Large intestine (tissue), 3 donors: ENCODE measurements at regions not wholly inside any gene's neighbourhood (a gene's known extent, or its start where the extent isn't known, plus 50 kb on each side); places are given as distances from the start of the nearest gene placed in this dataset.

Experiments used
- DNase-seq, 2 donors: peaks; one replicate each; pipeline versions ENCODE4 v3.0.0 to v3.0.0-alpha.2; 2013
- H3K27ac ChIP-seq: one replicate; pipeline ENCODE4 v1.5.1; 2013; ENCODE audit warnings: low read length
- H3K27me3 ChIP-seq: 2 replicates; pipeline ENCODE4 v1.6.1; 2013; ENCODE audit warnings: low read length; ENCODE audit not compliant: control insufficient read depth, insufficient read depth
- H3K36me3 ChIP-seq: 2 replicates; pipeline ENCODE4 v1.6.1; 2013; ENCODE audit warnings: low read length; ENCODE audit not compliant: control insufficient read depth, insufficient read depth
- H3K4me1 ChIP-seq: one replicate; pipeline ENCODE4 v1.6.1; 2013; ENCODE audit warnings: low read length; ENCODE audit not compliant: control insufficient read depth, insufficient read depth
- H3K4me3 ChIP-seq: one replicate; pipeline ENCODE4 v1.5.1; 2013; ENCODE audit warnings: low read length
- H3K9me3 ChIP-seq: one replicate; pipeline ENCODE4 v1.6.1; 2013; ENCODE audit warnings: mild to moderate bottlenecking, low read depth, low read length, moderate library complexity; ENCODE audit not compliant: control insufficient read depth
- WGBS: methylation state at CpG from one replicate; pipeline ENCODE4 v1.1.5; 2013; ENCODE audit warnings: low lambda C conversion rate; ENCODE audit not compliant: insufficient coverage; 5-methylcytosine and 5-hydroxymethylcytosine counted together

DNA sequence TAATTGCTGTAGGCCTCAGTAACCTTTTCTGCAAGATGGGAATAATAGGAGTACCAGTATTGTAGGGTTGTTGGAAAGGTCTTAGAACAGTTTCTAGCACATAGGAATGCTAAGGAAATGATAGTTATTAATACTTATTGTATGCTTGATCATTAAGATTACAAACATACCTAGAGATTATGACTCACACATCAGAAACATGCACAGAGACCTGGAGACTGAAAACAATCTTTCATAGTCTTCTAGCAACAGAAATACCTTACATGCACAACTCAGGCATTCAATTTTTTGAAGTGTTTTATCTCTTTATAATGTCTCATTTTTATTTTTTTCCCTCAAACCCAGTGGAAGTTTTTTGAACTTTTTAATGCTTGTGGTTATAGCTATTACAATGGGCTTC, 104.4 kb upstream of the ZBTB20 start:
- Histone ChIP-seq H3K4me1 (no peaks in the 10 kb centered on the region), H3K4me3 (no peak overlapping the region), H3K9me3 (peaks cover 2% of the 10 kb centered on the region), H3K27ac (no peak overlapping the region), H3K36me3 (no peaks in the 10 kb centered on the region), H3K27me3 (no peaks in the 10 kb centered on the region)
- no peak for DNase-seq

DNA sequence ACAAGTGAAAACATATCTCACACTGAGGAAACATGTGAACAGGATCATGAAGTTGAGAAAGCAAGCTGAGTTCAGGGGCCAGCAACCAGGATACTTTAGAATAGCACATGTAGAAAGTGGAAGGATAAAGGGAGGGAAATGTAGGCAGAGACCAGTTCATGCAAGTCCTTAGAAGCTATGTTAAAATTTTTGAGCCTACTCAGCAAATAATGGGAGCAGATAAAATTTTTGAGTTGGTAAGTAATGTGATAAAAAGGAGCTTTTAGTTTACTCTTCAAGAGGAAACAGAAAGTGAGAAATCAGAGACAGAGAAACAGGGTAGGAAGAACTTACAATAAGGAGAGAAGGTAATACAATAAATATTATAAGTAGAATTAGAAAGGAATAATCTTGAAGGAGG, 105.6 kb upstream of the ZBTB20 start:
- no peaks in the 10 kb centered on the region for H3K27me3 ChIP-seq
- no peak for DNase-seq
- no peaks in the 10 kb centered on the region for H3K36me3 ChIP-seq
- no peaks in the 10 kb centered on the region for H3K4me1 ChIP-seq
- H3K27ac ChIP-seq = no peak overlapping the region
- H3K4me3 ChIP-seq = no peak overlapping the region
- peaks cover 2% of the 10 kb centered on the region for H3K9me3 ChIP-seq

DNA sequence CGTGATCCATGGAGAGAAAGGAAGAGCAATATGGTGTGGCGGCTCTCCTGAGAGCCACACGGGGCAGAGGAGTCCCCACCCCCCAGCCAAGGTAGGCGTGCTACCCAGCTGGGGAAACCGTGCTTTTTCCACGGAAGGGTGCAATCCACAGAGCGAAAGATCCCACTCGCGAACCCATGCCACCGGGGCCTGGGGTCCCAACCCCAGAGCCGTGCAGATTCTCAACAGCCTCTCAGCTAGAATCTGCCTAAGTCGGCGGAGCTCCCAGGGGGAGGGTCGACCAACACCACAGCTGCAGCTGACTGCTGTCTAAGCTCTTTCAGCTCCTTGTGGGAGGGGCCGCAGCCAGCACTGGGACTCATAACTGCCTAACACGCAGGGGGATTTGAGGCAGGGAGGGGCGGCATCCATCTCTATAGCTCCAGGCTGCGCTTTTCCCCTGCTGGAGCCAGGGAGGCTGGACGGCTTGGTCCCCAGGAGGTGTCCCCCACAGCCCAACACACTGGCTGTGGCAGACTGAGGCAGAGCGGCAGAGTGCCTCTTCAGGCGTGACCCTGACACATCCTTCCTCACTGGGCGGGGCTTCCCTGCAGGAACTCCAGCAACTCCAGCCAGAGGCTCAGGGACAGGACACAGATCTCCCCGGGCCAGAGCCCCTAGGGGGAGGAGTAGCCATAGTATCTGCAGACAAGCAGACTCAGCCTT, 107.6 kb upstream of the ZBTB20 start:
- Histone ChIP-seq H3K9me3 (peaks cover 2% of the 10 kb centered on the region), H3K27ac (no peak overlapping the region), H3K27me3 (no peaks in the 10 kb centered on the region), H3K36me3 (no peaks in the 10 kb centered on the region), H3K4me1 (no peaks in the 10 kb centered on the region), H3K4me3 (no peak overlapping the region)
- DNase-seq = no peak
- WGBS = no CpG with 5 or more reads among the region's 23 CpGs

DNA sequence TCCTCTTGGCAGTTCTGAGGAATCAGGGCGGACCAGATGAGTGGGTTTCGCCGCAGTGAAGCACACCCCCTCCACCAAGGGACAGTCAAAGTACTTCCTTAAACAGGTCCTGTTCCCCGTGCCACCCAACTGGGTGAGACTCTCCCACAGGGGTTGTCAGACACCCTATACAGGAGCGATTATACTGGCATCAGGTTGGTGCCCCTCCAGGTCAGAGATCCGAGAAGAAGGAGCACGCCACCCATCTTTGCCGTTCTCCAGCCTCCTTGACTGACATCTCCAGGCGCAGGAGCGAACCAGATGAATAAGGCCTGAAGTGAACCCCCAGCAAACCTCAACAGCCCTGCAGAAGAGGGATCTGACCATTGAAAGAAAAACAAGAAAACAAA, 108.1 kb upstream of the ZBTB20 start:
- DNase-seq = no peak
- no CpG with 5 or more reads among the region's 10 CpGs for WGBS

DNA sequence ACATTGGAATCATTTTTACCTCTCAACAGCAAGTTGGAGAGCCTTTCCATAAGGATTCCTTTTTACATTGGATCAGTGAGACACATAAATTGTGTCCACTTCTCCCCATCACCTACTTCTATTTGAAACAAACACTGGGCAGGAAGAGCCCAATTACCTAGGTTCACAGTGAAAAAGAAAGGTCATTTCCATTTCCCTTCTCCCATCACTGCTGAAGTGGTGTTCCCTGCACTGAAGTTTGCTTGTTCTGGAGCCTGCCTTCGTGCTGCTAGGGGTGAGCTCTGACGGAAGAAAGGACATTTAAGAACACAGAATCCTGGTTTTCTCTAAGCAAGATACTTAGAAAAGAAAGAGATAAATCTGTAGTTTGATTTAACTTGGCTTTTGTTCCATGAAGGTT, 123.8 kb upstream of the ZBTB20 start:
- Histone ChIP-seq H3K9me3 (no peaks in the 10 kb centered on the region), H3K27ac (no peak overlapping the region), H3K36me3 (no peaks in the 10 kb centered on the region), H3K4me3 (no peak overlapping the region), H3K4me1 (no peaks in the 10 kb centered on the region), H3K27me3 (no peaks in the 10 kb centered on the region)
- 33% methylated on average over 1 of the region's 2 CpGs for WGBS
- no peak for DNase-seq

More for the DNA sequence above, 108.1 kb upstream of the ZBTB20 start:
- no peaks in the 10 kb centered on the region for H3K27me3 ChIP-seq
- H3K4me3 ChIP-seq = no peak overlapping the region
- peaks cover 2% of the 10 kb centered on the region for H3K9me3 ChIP-seq
- H3K36me3 ChIP-seq = no peaks in the 10 kb centered on the region
- no peak overlapping the region for H3K27ac ChIP-seq
- H3K4me1 ChIP-seq = no peaks in the 10 kb centered on the region

DNA sequence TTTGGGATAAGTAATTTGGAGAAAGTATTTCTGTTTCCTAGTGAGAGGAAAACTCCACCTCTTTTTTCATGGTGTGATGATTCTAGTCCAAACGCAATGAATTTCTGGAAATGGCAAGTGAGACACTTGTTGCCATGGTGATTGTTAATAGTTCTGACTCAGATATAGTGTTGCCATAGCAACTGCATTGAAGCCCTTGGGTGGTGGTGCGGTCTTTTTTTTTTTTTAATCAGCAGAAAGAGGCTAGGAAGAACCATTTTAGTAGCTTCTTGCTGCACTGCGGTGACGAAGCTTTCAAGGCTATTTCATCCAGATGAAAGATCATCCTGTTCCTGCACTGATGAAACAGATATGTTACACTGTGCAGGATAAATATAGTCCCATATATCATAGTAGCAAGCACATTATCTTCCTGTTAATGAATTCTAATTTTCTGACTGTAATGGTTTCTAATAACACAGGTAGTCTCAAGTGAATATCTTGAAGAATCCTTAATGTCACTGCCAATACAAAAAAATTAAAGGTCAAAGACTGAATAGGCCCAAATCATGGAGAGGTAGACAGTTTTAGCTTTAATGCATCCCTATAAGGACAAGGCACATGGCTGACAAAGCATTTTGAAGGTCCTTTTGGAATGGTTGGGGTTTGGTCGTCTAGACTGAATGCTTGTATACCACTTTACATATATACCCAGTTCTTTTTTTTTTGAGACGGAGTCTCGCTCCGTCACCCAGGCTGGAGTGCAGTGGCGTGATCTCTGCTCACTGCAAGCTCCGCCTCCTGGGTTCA, 125.1 kb upstream of the ZBTB20 start:
- 50% methylated on average over 1 of the region's 10 CpGs for WGBS

DNA sequence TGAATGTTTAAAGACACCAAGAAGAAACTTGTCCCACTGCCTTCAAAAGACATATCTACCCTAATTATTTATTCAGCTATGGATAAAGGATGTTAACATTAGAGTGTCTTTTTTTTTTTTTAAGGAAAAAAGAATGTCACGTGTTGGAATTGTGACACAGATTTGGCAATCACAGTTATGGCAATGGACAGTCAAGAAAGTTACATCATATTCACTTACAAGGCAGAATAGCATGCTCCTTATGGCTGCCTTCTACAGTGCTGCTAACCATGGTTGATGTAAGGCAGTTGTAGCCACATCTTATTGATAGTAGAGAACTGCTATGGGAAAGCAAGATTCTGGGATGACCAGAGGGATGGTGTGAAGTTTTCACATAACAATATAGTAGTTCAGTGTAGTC, 128.8 kb upstream of the ZBTB20 start:
- Histone ChIP-seq H3K4me3 (no peak overlapping the region), H3K27me3 (no peaks in the 10 kb centered on the region), H3K9me3 (no peaks in the 10 kb centered on the region), H3K4me1 (no peaks in the 10 kb centered on the region), H3K36me3 (no peaks in the 10 kb centered on the region), H3K27ac (no peak overlapping the region)
- no peak for DNase-seq
- WGBS = no CpG with 5 or more reads among the region's 1 CpG

More for the DNA sequence above, 125.1 kb upstream of the ZBTB20 start:
- H3K9me3 ChIP-seq = no peaks in the 10 kb centered on the region
- H3K4me3 ChIP-seq = no peak overlapping the region
- no peak overlapping the region for H3K27ac ChIP-seq
- no peaks in the 10 kb centered on the region for H3K4me1 ChIP-seq
- no peaks in the 10 kb centered on the region for H3K36me3 ChIP-seq
- no peak for DNase-seq
- no peaks in the 10 kb centered on the region for H3K27me3 ChIP-seq

DNA sequence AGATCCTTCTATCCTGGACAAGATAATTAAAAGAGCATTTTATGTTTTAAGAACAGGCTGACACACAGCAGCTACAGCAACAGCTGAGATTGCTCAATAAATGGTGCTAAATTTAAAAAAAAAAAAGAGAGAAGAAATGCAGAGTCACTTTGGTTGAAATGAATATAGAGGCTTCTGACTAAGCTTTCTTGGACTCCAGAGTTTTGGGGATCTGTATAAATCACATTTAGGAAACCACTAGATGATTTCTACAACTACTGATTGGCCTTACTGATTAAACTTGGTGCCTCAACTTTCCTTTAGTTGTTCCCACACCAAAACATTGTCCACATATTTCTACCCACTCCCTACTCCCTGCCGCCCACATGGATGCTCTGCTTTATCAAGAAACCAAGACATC, 132.9 kb upstream of the ZBTB20 start:
- WGBS = 100% methylated on average over 1 of the region's 1 CpG
- Histone ChIP-seq H3K9me3 (no peaks in the 10 kb centered on the region), H3K36me3 (no peaks in the 10 kb centered on the region), H3K4me3 (no peak overlapping the region), H3K4me1 (no peaks in the 10 kb centered on the region), H3K27me3 (no peaks in the 10 kb centered on the region), H3K27ac (no peak overlapping the region)
- no peak for DNase-seq

DNA sequence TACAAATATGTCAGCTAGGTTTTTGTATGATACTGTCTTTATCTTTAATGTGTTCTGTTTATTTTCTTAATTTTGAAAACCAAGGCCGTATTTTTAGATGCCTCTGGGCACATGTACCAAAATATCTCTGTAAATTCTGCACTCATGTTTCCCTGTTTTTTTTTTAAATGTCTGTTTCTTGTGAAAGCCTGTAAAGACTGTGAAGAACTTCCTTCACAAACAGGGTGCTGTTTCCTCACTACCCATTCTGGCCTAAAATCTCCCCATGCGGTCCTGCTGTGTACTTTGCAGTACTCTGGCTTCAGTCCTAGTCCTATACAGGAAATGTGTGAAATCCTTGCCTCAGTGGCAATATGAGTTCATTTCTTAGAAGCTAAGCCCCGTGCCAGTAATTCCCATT, 133.4 kb upstream of the ZBTB20 start:
- no peaks in the 10 kb centered on the region for H3K27me3 ChIP-seq
- H3K4me1 ChIP-seq = no peaks in the 10 kb centered on the region
- H3K36me3 ChIP-seq = no peaks in the 10 kb centered on the region
- H3K27ac ChIP-seq = no peak overlapping the region
- H3K9me3 ChIP-seq = no peaks in the 10 kb centered on the region
- DNase-seq = no peak
- 100% methylated on average over 1 of the region's 3 CpGs for WGBS
- no peak overlapping the region for H3K4me3 ChIP-seq

DNA sequence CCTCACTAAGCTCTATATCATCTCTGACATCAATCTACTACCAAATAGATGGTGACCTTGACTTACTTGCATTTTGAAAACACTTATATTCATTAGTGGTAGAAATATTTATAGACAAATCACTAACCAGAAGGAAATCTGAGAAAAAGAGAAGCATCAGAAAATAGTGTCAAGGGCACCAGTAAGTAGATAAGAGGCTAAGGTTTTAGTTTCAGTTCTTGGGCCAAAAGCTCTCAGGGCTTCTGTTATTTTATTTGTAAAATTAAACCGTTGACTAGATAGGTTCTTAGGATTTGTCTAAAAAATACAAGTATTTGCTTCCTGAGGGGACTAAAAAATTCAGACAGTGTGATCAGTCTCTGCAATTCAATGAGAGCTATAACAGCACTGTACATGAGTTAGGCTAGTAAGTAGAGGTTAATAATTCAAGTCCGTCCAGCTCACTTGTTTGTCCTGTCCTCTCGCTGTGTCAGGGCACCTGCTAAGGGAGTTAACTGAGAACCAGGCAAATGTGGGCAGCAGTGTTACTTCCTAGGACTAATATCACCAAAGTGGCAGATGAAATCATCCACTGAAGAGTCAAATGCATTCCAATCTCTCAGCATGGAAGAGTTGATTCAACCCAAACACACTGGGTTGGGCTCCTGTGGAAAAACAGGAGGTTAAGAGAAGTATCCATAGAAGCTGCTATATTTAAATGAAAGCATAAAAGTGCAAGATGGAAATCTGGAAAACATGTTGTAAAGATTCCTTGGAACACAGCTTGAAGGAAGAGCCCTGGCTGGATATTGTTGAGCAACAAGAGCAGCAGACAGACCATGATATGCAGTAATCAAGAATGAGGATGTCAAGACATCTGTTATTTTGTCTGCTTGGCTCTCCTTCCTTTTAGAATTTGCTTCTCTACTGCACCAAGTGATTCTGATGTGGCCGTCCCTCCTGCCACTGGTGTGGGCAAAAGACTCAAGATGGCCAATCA, 134.9 kb upstream of the ZBTB20 start:
- DNase-seq = no peak
- Histone ChIP-seq H3K27ac (no peak overlapping the region), H3K27me3 (no peaks in the 10 kb centered on the region), H3K4me1 (no peaks in the 10 kb centered on the region), H3K36me3 (no peaks in the 10 kb centered on the region), H3K4me3 (no peak overlapping the region), H3K9me3 (no peaks in the 10 kb centered on the region)
- 100% methylated on average over 1 of the region's 4 CpGs for WGBS
